Neural cell (in vitro differentiated cells): ENCODE measurements at regions not wholly inside any gene's neighbourhood (a gene's known extent, or its start where the extent isn't known, plus 50 kb on each side); places are given as distances from the start of the nearest gene placed in this dataset.

Source experiments
- H2AFZ ChIP-seq: fragments of 200-600, 300-800 bp; sonication (generic), shearing (Covaris generic); 2 replicates; pipeline ENCODE4 v1.6.0; 2014; ENCODE audit warnings: low read depth, mild to moderate bottlenecking, antibody characterized with exemption, low read length, moderate library complexity
- H3F3A ChIP-seq: fragments of 200-600 bp; shearing (Covaris generic); 2 replicates; pipeline ENCODE4 v1.6.1; 2016; ENCODE audit warnings: mild to moderate bottlenecking, moderate library complexity, mixed read lengths, antibody characterized with exemption, low read length; ENCODE audit not compliant: insufficient read depth, poor library complexity, severe bottlenecking
- H3K27ac ChIP-seq: fragments of 200-600, 300-800 bp; sonication (generic), shearing (Covaris generic); 2 replicates; pipeline ENCODE4 v1.5.1; 2014; ENCODE audit warnings: mild to moderate bottlenecking, low read length, moderate library complexity
- H3K27me3 ChIP-seq: fragments of 300-800, 200-600 bp; sonication (generic), shearing (Covaris generic); 2 replicates; pipeline ENCODE4 v1.6.0; 2014; ENCODE audit warnings: mild to moderate bottlenecking, low read depth, low read length, moderate library complexity; ENCODE audit not compliant: insufficient read depth
- H3K36me3 ChIP-seq: fragments of 300-800, 200-600 bp; sonication (generic), shearing (Covaris generic); 2 replicates; pipeline ENCODE4 v1.5.1; 2014; ENCODE audit warnings: mild to moderate bottlenecking, antibody characterized with exemption, low read length, moderate library complexity; ENCODE audit not compliant: insufficient read depth
- H3K4me2 ChIP-seq: fragments of 300-800, 200-600 bp; sonication (generic), shearing (Covaris generic); 2 replicates; pipeline ENCODE4 v1.6.0; 2014; ENCODE audit warnings: mild to moderate bottlenecking, low read length
- H3K4me3 ChIP-seq: fragments of 300-800, 200-600 bp; sonication (generic), shearing (Covaris generic); 2 replicates; pipeline ENCODE4 v1.5.1; 2014; ENCODE audit warnings: mild to moderate bottlenecking, low read length, moderate library complexity
- H3K79me2 ChIP-seq: fragments of 200-600 bp; shearing (Covaris generic); replicated peaks from 2 replicates; pipeline ENCODE4 v1.6.0; 2014; ENCODE audit warnings: mild to moderate bottlenecking, low read length, moderate library complexity; ENCODE audit not compliant: insufficient read depth
- H3K9ac ChIP-seq: fragments of 300-800, 200-600 bp; sonication (generic), shearing (Covaris generic); 2 replicates; pipeline ENCODE4 v1.6.1; 2016; ENCODE audit warnings: mild to moderate bottlenecking, low read length, mixed read lengths
- H3K9me2 ChIP-seq: fragments of 200-600 bp; shearing (Covaris generic); 2 replicates; pipeline ENCODE4 v1.6.1; 2016; ENCODE audit warnings: mild to moderate bottlenecking, low read length, mixed read lengths; ENCODE audit not compliant: insufficient read depth
- H3K9me3 ChIP-seq: fragments of 200-600, 300-800 bp; sonication (generic), shearing (Covaris generic); 2 replicates; pipeline ENCODE4 v1.6.1; 2016; ENCODE audit warnings: mild to moderate bottlenecking, mixed run types, low read length, moderate library complexity, mixed read lengths
- H4K20me1 ChIP-seq: fragments of 200-600 bp; shearing (Covaris generic); 2 replicates; pipeline ENCODE4 v1.6.1; 2016; ENCODE audit warnings: mild to moderate bottlenecking, mixed run types; ENCODE audit not compliant: insufficient read depth
- EP300 ChIP-seq: fragments of 450-650 bp; conservative IDR thresholded peaks from 2 replicates; pipeline ENCODE4 v1.6.1; 2014; ENCODE audit warnings: antibody characterized with exemption, mild to moderate bottlenecking, moderate library complexity; ENCODE audit not compliant: poor library complexity, severe bottlenecking
- EZH2 ChIP-seq: fragments of 200-600, 300-800 bp; shearing (Covaris generic), sonication (generic); IDR thresholded peaks from 2 replicates; pipeline ENCODE4 v1.6.1; 2014; ENCODE audit warnings: antibody characterized with exemption, low read length, borderline replicate concordance, mild to moderate bottlenecking; ENCODE audit not compliant: insufficient read depth, poor library complexity, severe bottlenecking
- MXI1 ChIP-seq: fragments of 450-650 bp; conservative IDR thresholded peaks from 2 replicates; pipeline ENCODE4 v1.6.1; 2014; ENCODE audit warnings: antibody characterized with exemption, mild to moderate bottlenecking; ENCODE audit not compliant: poor library complexity, severe bottlenecking
- POLR2AphosphoS5 ChIP-seq: IDR thresholded peaks from 2 replicates; pipeline ENCODE4 v1.6.1; 2012
- RAD21 ChIP-seq: fragments of 450-650 bp; conservative IDR thresholded peaks from 2 replicates; pipeline ENCODE4 v1.6.1; 2014; ENCODE audit warnings: antibody characterized with exemption, mild to moderate bottlenecking, moderate library complexity
- SMC3 ChIP-seq: fragments of 450-650 bp; conservative IDR thresholded peaks from 2 replicates; pipeline ENCODE4 v1.6.1; 2014; ENCODE audit warnings: antibody characterized with exemption, mild to moderate bottlenecking, moderate library complexity; ENCODE audit not compliant: poor library complexity
- TAF1 ChIP-seq: IDR thresholded peaks from 2 replicates; pipeline ENCODE4 v1.6.1; 2012; ENCODE audit warnings: low read depth
- TF ChIP-seq, protein P1 (sequence below): fragments of 450-650 bp; IDR thresholded peaks from 2 replicates; pipeline ENCODE4 v1.5.1; 2014; ENCODE audit warnings: antibody characterized with exemption, mild to moderate bottlenecking, moderate library complexity; ENCODE audit not compliant: poor library complexity, severe bottlenecking
- TF ChIP-seq, protein P2 (sequence below): IDR thresholded peaks from 2 replicates; pipeline ENCODE4 v1.6.1; 2012; ENCODE audit warnings: borderline replicate concordance

DNA sequence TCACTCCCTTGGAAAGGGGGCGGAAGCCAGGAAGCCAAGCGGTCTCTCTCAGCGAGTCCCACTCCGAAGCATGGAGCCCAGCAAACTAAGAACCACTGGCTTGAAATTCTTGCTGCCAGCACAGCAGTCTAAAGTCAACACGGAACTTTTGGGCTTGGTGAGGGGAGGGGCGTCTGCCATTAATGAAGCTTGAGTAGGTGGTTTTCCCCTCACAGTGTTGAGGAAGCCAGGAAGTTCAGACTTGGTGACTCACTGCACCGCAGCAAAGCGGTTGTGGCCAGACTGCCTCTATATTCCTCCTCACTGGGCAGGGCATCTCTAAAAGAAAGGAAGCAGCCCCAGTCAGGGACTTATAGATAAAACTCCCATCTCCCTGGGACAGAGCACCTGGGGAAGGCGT lies 665.4 kb upstream of the CBLB start:
- Histone ChIP-seq H3K36me3 (no peaks in the 10 kb centered on the region), H2AFZ (no peak overlapping the region), H3K79me2 (no peaks in the 10 kb centered on the region), H3K9me2 (no peaks in the 10 kb centered on the region), H4K20me1 (no peaks in the 10 kb centered on the region), H3K9ac (no peak overlapping the region), H3K4me2 (no peak overlapping the region), H3K27ac (no peak overlapping the region), H3K4me3 (no peak overlapping the region), H3K9me3 (no peaks in the 10 kb centered on the region), H3K27me3 (no peaks in the 10 kb centered on the region), H3F3A (no peaks in the 10 kb centered on the region)
- TF ChIP-seq POLR2AphosphoS5, result no peak
- TF ChIP-seq, protein P1, sequence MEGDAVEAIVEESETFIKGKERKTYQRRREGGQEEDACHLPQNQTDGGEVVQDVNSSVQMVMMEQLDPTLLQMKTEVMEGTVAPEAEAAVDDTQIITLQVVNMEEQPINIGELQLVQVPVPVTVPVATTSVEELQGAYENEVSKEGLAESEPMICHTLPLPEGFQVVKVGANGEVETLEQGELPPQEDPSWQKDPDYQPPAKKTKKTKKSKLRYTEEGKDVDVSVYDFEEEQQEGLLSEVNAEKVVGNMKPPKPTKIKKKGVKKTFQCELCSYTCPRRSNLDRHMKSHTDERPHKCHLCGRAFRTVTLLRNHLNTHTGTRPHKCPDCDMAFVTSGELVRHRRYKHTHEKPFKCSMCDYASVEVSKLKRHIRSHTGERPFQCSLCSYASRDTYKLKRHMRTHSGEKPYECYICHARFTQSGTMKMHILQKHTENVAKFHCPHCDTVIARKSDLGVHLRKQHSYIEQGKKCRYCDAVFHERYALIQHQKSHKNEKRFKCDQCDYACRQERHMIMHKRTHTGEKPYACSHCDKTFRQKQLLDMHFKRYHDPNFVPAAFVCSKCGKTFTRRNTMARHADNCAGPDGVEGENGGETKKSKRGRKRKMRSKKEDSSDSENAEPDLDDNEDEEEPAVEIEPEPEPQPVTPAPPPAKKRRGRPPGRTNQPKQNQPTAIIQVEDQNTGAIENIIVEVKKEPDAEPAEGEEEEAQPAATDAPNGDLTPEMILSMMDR, result no peak
- TF ChIP-seq MXI1, result no peak
- TF ChIP-seq EZH2, result no peak
- TF ChIP-seq, protein P2, sequence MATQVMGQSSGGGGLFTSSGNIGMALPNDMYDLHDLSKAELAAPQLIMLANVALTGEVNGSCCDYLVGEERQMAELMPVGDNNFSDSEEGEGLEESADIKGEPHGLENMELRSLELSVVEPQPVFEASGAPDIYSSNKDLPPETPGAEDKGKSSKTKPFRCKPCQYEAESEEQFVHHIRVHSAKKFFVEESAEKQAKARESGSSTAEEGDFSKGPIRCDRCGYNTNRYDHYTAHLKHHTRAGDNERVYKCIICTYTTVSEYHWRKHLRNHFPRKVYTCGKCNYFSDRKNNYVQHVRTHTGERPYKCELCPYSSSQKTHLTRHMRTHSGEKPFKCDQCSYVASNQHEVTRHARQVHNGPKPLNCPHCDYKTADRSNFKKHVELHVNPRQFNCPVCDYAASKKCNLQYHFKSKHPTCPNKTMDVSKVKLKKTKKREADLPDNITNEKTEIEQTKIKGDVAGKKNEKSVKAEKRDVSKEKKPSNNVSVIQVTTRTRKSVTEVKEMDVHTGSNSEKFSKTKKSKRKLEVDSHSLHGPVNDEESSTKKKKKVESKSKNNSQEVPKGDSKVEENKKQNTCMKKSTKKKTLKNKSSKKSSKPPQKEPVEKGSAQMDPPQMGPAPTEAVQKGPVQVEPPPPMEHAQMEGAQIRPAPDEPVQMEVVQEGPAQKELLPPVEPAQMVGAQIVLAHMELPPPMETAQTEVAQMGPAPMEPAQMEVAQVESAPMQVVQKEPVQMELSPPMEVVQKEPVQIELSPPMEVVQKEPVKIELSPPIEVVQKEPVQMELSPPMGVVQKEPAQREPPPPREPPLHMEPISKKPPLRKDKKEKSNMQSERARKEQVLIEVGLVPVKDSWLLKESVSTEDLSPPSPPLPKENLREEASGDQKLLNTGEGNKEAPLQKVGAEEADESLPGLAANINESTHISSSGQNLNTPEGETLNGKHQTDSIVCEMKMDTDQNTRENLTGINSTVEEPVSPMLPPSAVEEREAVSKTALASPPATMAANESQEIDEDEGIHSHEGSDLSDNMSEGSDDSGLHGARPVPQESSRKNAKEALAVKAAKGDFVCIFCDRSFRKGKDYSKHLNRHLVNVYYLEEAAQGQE, result no peak
- TF ChIP-seq EP300, result no peak
- no peak for TF ChIP-seq SMC3
- no peak for TF ChIP-seq RAD21

DNA sequence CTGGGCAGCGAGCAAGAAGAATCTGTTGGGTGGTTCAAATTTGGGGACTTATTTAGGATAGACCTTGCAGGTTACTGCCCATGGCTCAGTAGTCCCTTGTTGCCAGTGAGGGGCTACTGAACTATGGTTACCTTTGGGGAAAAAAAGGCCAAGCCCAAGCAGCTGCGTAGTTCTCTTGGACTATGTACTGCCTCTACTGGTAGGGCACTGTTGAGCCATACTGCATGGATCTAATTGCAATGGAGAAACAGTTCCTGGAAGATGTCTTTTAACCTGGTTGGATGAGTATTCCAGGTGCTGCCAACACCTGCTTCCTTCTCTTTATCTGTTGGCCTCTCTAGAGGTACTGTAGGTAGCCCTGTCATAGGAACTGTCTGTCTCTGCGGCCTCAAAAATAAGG lies 671.9 kb upstream of the CBLB start:
- H3K9ac ChIP-seq, result no peak overlapping the region
- no peak for TF ChIP-seq MXI1
- no peak for TF ChIP-seq SMC3
- no peak for TF ChIP-seq EP300
- TF ChIP-seq EZH2, result no peak
- TF ChIP-seq, protein P2, result no peak
- TF ChIP-seq RAD21, result no peak
- TF ChIP-seq POLR2AphosphoS5, result no peak
- TF ChIP-seq, protein P1, result no peak
- TF ChIP-seq TAF1, result no peak
- no peaks in the 10 kb centered on the region for H3K27me3 ChIP-seq
- H4K20me1 ChIP-seq, result no peaks in the 10 kb centered on the region
- no peaks in the 10 kb centered on the region for H3K9me3 ChIP-seq
- no peak overlapping the region for H3K4me2 ChIP-seq
- H3K4me3 ChIP-seq, result no peak overlapping the region
- no peaks in the 10 kb centered on the region for H3K9me2 ChIP-seq
- H3K79me2 ChIP-seq, result no peaks in the 10 kb centered on the region
- H3K36me3 ChIP-seq, result no peaks in the 10 kb centered on the region
- H3F3A ChIP-seq, result no peaks in the 10 kb centered on the region
- no peak overlapping the region for H3K27ac ChIP-seq
- no peak overlapping the region for H2AFZ ChIP-seq
